VCaP (cell line): ENCODE measurements at regions not wholly inside any gene's neighbourhood (a gene's known extent, or its start where the extent isn't known, plus 50 kb on each side); places are given as distances from the start of the nearest gene placed in this dataset.

Experiments used
- H3K27ac ChIP-seq: fragments of 450-650 bp; 2 replicates; pipeline ENCODE4 v1.5.1; 2017
- CTCF ChIP-seq: fragments of 450-650 bp; conservative IDR thresholded peaks from 2 replicates; pipeline ENCODE4 v1.5.1; 2017; ENCODE audit warnings: mild to moderate bottlenecking, moderate library complexity

GRCh38 chr6:104603108-104603745, 256.5 kb downstream of the HACE1 start:
- H3K27ac ChIP-seq, result peak overlapping the region; percentile 64
- no peak for TF ChIP-seq CTCF

- TF ChIP-seq CTCF, result no peak
- H3K27ac ChIP-seq, result peak overlapping the region; percentile 64
Measured at GRCh38 chr6:104601721-104602120, 258.0 kb downstream of the HACE1 start.

- peak overlapping the region; percentile 64 for H3K27ac ChIP-seq
Measured at GRCh38 chr6:104601131-104601651, 258.5 kb downstream of the HACE1 start.

GRCh38 chr6:104600639-104600931, 259.1 kb downstream of the HACE1 start:
- no peak for TF ChIP-seq CTCF

More at GRCh38 chr6:104601131-104601651, 258.5 kb downstream of the HACE1 start:
- TF ChIP-seq CTCF, result no peak

GRCh38 chr6:104599821-104600638, 259.7 kb downstream of the HACE1 start:
- no peak for TF ChIP-seq CTCF
- no peak overlapping the region for H3K27ac ChIP-seq

More at GRCh38 chr6:104600639-104600931, 259.1 kb downstream of the HACE1 start:
- peak overlapping the region; percentile 64; the same call in 1 of the 2 replicates for H3K27ac ChIP-seq

GRCh38 chr6:104597541-104598050, 262.1 kb downstream of the HACE1 start:
- no peak for TF ChIP-seq CTCF
- no peak overlapping the region for H3K27ac ChIP-seq

GRCh38 chr6:104596091-104596490, 263.6 kb downstream of the HACE1 start:
- no peak for TF ChIP-seq CTCF
- no peak overlapping the region for H3K27ac ChIP-seq
